Endometrial microvascular endothelial cells (primary cell): ENCODE measurements at regions not wholly inside any gene's neighbourhood (a gene's known extent, or its start where the extent isn't known, plus 50 kb on each side); places are given as distances from the start of the nearest gene placed in this dataset.
"Not testable (repeated sequence)": the region's sequence is repeated elsewhere in the genome, so short reads cannot be mapped to it uniquely, and the experiment has no call there.

Experiments used
- in situ Hi-C: cut with HindIII; loops from 2 replicates; pipeline ENCODE4 v1.10.0; 2017; ENCODE audit warnings: low sequenced_read_pairs, low pct_unique_long_range_greater_than_20kb; ENCODE audit errors: inconsistent ontology term

DNA sequence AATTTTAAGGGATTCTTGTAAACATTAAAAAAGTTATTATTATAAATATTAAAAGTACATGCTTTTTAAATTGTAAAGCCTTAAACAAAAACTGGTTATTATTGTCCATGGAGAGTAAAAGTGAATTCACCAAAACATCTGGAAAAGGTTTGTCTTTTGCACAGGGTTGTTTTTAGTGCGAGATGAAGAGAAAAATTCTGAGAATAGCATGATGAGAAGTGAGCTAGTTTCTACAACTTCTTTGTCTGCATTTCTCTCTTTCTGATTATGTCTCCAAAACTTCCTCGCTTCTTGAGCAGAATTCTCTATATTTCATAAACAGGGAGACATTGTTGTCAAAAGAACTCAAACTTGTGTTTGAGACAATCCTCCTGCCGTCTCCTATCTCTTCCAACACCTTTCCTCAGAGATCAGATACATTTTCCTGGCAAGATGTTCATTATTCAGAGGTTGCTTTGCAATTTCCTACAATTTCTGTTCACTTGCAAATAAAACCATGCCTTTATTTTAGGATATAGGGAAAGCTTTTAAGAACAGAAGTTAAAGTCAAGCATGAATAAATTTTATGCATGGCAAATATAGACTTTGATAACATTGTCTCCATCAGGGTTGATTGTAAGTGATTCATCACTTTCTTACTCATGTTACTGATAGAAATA, 372.1 kb upstream of the NPVF start:
- in situ Hi-C loops, result no loop called here

DNA sequence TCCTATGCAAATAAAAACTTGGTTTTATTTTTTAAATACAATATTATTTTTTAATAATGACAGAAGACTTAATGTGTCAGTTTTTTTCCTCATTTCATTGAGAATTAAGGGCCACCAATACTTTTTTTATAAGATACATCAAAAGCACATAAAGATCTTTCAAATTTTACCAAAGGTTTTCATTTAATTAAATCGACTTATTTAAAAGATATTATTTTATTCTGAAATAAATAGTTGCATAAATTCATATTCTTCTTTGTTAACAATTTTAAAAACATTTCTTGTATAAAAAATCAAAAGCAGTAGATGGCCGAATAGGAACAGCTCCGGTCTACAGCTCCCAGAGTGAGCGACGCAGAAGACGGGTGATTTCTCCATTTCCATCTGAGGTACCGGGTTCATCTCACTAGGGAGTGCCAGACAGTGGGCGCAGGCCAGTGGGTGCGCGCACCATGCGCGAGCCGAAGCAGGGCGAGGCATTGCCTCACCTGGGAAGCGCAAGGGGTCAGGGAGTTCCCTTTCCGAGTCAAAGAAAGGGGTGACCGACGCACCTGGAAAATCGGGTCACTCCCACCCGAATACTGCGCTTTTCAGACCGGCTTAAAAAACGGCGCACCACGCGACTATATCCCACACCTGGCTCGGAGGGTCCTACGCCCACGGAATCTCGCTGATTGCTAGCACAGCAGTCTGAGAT, 374.6 kb upstream of the NPVF start:
- in situ Hi-C loops, result not testable (repeated sequence)

DNA sequence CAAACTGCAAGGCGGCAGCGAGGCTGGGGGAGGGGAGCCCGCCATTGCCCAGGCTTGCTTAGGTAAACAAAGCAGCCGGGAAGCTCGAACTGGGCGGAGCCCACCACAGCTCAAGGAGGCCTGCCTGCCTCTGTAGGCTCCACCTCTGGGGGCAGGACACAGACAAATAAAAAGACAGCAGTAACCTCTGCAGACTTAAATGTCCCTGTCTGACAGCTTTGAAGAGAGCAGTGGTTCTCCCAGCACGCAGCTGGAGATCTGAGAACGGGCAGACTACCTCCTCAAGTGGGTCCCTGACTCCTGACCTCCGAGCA, 375.1 kb upstream of the NPVF start:
- in situ Hi-C loops, result not testable (repeated sequence)

DNA sequence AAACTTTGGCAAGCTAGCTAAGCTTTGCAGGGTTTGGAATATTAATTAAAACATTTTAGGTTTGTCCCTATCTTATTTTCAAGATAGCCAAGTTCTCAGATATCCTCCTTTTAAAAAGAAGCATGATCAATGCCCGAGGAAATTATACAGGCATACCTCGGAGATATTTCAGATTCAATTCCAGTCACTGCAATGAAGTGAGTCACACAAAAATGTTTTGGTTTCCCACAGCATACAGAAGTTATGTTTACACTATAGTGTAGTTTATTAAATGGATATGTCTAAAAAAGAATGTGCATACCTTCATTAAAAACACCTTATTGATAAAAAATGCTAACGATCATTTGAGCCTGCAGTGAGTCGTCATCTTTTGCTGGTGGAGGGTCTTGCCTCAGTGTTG, 382.9 kb upstream of the NPVF start:
- in situ Hi-C loops, result no loop called here

DNA sequence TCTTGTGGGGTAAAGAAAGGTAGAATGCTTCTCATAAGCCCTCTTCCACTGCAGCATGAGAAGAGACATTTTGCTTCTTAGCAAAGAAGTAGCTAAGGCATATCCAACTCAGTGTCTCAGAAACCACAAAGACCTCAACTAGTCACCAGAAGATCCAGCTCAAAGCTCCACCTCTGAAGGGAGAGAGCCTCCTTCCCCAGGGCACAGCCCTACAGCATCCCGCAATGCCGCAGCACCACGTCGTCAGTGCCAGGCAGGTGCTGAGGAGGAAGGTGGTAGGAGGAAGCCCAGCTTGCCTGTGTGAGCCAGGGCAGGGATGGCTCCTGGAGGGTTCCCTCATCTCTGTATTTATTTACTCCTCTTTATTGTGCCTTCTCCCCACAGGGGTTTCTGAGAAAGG, 385.6 kb upstream of the NPVF start:
- in situ Hi-C loops, result no loop called here

DNA sequence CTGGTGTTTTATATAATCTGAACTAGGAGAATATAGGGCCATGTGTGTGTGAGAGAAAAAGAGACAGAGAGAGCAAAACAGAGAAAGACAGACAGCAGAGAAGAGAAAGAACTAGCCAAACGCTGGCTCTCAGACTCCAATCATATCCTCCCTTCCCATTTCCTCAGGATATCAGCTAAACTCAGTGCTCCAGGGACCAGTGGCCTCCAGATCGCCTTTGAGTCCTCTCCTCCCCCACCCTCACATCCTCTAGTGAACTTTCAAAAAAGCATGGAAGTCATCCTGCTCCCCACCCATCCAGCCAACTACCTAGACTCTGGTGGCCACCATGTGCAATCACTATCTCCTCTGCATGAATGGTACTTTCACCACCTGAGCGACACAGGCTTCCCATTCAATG, 386.1 kb upstream of the NPVF start:
- in situ Hi-C loops, result no loop called here

DNA sequence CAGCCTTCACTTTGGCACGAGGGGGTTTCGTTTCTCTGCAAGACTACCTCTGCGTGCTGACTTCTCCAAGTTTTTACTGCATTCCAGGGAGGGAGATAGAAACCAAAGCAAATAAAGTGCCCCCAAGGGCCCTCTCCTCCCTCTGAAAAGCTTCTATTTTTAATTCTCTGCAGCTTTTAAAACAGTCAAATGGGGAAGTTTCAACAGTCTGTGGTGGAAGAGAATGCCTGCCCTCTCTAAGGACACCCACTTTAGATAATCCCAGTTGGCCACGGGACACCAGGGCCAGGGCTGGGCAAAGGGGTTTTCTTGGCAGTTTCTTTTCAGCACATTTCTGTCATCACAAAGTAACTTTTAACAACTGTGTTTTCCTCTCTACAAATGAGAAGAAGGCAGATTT, 386.7 kb upstream of the NPVF start:
- in situ Hi-C loops, result no loop called here

DNA sequence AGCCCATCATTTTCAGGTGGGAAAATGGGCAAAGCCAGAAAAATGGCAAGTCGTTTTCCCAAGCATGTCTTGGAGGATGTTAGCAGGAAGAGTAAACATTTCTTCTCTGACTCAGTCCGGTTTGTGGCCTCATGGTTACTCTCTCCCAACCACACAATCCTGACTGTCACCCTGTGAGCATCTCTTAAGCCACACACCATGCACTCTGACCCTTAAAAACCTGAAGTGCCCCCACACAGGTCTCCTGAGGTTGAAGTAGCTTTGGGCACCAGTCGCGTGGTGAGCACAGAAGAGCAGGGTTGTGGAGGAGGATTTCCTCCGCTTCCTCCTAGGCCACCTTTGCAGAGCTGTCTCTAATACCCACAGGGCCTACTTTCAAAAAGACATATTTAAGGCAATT, 387.3 kb upstream of the NPVF start:
- in situ Hi-C loops, result no loop called here

DNA sequence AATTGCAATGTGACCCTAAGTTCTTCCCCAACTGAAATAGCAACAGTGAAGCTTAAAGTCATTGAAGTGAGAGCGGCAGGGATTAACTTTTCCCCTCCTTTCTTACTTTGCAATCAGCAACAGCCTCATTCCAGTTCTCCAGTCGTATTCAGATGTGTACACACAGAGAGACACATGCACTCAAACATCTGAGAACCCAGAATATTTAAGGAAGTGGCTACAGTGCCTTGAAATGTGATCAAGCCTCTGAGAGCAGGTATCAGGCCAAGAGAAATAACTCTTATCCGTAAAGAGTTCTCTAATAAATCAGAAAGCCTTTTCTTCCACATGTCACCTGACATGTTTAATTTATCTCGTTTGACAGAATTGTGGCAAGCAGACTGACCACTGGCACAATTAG, 388.9 kb upstream of the NPVF start:
- in situ Hi-C loops, result no loop called here

DNA sequence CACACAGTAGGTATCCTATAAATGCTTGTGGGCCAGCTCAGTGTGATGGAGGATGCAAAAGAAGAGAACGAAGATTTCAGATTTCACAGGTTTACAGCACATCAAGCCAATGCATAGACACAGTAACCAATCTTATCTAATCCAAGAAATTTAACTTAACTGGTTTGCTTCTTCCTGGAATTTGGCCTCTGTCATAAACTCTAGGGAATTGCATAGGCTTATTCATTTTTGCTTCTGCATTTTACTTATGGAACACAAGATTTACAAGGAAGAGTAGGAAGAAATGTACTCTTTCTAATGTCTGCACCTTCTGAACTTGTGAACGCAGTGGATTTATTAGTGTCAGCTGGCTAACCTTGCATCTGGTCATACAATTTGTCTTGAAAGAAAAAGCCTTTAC, 389.4 kb upstream of the NPVF start:
- in situ Hi-C loops, result no loop called here

DNA sequence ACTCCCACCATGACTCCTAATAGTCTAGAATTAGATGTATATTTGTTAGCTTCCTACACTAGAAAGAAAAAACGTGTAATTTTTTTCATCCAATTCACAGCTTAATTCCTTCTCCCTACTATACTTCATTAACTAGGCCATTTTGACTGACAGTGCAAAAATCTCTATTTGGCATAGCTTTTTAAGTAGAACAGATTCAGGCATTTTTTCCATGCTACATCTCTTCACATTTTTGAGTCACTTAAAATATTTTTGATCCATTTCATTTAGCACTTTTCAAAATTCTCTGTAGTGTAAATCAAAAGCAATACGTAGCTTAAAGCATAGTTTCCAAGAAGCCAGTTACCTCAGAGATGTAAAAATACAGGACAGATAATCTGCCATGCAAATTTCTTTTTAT, 391.1 kb upstream of the NPVF start:
- in situ Hi-C loops, result no loop called here

DNA sequence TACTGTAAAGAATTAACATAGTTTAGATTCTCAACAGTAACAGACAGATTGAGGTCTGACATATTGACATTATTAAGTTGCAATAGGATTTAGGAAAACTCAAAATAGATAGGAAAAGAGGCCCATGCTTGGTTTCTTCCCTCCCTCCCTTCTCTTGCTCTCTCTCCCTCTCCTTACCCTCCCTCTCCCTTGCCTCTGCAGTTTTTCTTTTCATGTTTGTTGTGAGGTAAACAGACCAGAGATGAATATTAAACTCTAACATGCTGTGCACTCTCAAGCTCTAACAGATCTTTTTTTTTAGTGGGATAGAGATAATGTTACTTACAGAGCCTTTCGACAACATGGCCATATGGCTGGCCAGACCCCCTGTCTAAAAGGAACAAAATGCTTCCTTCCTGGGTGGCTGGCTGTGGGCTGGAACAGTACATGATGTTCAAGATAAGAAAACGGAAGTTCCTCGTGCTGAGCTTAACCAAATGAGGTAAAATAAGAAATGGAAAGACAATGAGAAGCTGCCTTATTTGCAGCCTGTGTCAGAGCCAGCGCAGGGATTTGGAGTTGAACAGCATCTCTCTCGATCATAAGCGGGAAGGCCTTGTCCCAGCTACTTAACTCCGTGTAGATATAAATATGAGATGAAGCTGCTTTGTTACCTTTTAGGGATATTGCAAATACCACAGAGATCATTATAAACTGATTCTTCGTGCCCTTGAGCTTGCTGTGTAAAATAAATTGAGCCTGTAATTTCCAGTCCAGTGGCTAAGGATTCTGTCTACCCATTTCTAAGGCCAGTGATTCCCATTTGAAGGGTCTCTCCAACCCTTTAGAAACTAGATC, 391.9 kb upstream of the NPVF start:
- in situ Hi-C loops, result no loop called here

DNA sequence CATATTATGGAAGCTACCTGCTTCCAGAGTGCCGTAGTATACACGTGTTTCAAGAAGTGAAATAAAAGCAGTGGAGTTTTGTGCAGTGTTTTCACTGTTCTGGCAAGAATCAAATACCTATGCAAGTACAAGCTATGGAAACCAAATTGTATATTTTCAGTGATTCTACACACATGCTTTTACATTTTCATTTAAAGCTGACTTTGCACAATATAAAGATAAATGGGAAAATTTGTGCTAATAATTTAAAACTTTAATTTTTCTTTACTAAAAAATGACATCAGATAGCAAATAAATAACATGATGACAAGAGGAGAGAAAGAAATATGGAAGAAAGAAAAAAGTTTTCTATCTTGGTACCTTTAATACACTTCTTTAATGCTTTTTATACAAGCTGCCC, 393.7 kb upstream of the NPVF start:
- in situ Hi-C loops, result no loop called here

DNA sequence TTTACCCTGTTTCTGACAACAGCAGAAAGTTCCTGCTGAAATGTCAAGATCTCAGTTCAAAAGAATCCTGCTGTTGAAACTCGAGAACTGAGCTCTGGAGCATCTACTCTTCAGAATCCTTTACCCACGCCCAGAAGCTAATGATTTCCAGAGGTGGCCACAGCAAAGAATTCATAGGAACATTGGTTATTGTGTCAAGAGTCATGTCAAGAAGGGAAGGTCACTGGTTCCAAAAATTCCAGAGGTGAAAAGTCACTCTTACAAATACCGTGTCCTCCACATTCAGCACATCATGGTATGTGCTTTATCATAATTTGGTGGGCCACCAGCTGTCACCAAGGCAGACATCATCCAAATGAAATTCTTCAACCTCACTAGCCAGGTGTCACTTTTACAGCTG, 394.4 kb upstream of the NPVF start:
- in situ Hi-C loops, result no loop called here

DNA sequence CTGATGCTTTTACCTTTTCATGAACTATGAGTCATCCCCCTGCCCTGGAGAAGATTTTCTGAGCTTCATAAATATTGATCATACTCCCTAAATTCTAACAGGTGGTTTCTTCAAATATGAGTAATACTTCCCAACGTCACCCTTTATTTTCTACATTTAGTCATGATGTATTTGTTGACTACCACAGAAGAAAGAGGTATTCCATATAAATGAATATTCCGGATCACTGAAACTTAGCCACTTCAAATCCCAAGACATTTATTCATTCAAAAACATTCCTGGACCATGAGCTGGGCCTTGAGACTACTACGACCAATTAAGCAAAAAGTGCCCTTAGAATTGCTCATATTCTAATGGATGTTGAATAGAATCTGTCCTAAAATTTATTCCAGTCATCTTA, 395.8 kb upstream of the NPVF start:
- in situ Hi-C loops, result no loop called here

DNA sequence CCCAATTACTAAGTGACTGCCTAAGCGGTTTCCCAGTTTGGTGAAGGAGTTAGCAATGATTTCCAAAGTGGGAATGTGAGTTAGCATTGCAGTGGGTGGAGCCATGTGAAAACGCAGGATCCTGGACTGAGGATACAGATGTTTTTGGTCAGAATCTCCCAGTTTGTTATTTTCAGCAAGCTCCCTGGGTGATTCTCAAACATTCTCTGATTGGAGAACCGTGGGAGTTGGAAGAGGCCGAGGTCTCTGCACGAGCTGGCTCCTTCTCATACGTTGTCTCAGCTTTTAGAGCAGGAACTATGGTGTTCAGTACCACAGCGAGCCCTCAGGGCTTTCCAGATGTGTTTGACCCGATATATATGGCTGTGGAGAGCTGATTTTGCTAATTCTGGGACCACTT, 396.5 kb upstream of the NPVF start:
- in situ Hi-C loops, result no loop called here

DNA sequence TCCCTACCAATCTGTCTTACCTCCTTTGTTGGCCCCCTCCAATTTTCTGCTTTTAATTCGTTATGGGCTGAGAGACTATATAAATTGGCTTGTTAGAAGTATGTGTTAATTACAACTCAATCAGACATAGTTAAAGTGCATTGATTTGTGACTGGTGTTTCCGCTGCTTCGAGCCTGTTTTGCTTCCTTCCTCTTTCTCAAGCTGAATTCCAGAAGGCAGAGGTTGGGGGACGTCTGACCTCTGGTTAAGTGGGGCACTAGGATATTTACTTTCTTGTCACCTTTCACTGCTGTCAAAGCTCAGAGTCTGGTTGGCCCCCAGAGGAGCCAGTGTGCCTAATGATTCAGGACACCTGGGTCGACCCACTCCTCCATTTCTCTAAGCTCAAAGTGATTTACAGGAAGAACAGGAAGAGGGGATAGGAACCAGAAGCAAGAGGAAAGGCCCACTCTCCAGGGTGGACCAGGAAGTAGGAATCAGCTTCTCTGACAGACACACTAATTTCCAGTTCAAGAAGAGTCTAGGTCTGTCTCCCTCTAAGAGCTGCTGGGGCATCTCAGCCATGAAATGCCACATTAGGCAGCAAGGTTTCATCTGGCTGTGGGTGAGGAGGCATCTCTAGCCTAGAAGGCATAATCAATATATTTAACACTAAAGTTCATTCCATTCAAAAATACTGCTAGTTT, 397.2 kb upstream of the NPVF start:
- in situ Hi-C loops, result no loop called here

DNA sequence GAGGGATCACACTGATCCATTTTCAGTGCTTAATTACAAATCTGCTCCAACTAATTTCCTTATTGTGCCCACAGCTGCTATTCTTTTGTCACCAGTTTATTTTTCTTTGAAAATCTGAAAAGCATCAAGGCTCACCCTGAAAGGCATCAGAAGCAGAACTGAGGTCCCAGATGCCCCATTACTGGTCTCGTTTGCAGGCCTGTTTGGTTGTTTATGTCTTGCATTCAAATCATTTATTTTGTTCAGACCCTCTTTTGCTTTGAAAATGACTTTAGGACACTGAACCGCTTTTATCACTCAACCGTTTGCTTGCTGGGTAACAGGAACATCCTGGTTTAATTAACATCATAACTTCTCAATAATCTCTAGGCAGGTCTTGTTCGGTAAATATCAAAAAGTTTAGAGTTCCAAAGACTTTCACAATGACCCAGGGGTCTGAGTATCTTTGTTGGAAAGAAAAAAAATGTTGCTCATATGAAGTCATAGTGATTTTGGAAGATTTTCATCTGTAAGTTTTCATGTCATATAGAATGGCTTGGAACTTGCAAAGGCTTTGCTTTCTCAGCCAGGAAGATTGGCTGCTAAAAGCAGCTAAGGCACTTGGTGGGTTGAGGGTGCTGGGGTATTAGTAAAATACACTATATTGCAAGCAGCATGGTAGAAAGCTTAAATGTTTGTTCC, 398.3 kb upstream of the NPVF start:
- in situ Hi-C loops, result no loop called here

DNA sequence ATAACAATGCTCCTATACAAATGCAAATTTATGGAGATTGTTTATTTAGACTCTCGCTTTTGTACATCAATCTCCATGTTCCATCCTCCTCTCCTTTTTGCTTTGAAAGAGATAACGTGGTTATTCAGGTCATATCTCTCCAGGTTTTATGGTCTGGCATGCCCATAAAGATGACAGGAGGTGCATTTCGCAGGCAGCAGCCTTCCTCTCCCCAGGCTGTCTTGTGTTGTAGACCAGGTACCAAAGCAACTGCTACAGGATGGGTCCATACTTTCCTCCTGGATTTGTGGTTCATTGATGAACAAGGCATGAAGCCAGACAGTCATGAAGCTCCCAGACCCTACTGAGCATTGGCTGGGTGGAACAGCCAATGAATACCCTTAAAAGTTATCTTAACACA, 400.2 kb upstream of the NPVF start:
- in situ Hi-C loops, result no loop called here
